PFSK-1 (cell line): ENCODE measurements at regions not wholly inside any gene's neighbourhood (a gene's known extent, or its start where the extent isn't known, plus 50 kb on each side); places are given as distances from the start of the nearest gene placed in this dataset.

Experiments used
- FOXP2 ChIP-seq: optimal IDR thresholded peaks from 2 replicates; pipeline ENCODE3; 2011; ENCODE audit warnings: borderline replicate concordance, control low read depth, inconsistent platforms; ENCODE audit not compliant: insufficient read depth; ENCODE audit errors: extremely low read length, extremely low read depth
- SIN3A ChIP-seq: IDR thresholded peaks from 2 replicates; pipeline ENCODE4 v1.6.1; 2012; ENCODE audit warnings: mild to moderate bottlenecking, low read length, moderate library complexity, borderline replicate concordance; ENCODE audit not compliant: insufficient read depth
- TAF1 ChIP-seq: IDR thresholded peaks from 2 replicates; pipeline ENCODE4 v1.6.1; 2012; ENCODE audit warnings: low read length, control low read depth, borderline replicate concordance; ENCODE audit not compliant: insufficient read depth

DNA sequence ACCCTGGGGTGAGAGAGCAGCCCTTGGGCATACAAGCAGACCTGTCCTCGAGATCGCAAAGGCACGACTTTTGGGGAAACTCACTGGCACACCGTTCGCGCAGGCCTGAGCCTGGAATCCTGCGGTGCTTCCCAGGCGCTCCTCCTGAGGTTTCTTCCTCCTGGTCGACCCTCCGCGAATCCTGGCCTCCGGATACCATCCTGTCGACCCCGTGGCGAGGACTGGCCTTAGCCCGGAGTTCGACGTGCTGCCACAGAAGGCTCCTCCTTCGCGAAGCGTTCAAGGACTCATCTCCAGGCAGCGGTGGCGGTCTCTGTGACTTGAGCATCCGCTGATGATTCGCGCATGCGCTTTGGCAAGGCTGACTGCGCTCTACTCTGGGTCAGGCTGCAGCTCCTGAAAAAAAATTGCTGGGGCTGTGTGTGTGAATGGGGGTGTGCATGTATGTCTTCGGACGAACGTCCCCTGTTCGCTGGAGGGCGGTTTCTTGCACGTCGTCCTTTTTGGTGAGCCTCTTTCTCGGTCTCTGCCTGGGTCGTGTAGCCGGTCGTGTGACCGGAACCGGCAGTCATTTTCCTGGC is 64.4 kb upstream of the ZNF527 start:
- no peak for TF ChIP-seq TAF1
- no peak for TF ChIP-seq SIN3A
- no peak for TF ChIP-seq FOXP2
